ENCODE measurements at regions not wholly inside any gene's neighbourhood (a gene's known extent, or its start where the extent isn't known, plus 50 kb on each side); places are given as distances from the start of the nearest gene placed in this dataset.

DNA sequence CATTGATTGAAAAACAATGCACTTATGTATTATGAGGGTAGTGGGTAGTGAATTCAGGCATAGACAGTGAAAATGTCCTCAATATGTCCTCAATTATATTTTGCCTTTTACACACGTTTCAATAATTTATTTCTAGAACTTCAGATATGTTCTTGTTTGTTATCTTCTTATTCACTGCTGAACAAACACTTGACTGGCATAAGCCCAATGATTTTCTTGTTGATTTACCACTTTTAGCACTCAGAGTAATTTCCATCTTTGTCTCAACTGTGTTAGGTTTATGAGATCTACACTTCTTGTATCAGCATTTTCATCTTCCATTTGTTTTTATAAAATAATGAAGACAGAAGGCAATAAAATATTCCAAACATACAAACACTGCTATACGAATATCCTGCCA lies 61.8 kb upstream of the DCC start:
- TF ChIP-seq, protein P1, sequence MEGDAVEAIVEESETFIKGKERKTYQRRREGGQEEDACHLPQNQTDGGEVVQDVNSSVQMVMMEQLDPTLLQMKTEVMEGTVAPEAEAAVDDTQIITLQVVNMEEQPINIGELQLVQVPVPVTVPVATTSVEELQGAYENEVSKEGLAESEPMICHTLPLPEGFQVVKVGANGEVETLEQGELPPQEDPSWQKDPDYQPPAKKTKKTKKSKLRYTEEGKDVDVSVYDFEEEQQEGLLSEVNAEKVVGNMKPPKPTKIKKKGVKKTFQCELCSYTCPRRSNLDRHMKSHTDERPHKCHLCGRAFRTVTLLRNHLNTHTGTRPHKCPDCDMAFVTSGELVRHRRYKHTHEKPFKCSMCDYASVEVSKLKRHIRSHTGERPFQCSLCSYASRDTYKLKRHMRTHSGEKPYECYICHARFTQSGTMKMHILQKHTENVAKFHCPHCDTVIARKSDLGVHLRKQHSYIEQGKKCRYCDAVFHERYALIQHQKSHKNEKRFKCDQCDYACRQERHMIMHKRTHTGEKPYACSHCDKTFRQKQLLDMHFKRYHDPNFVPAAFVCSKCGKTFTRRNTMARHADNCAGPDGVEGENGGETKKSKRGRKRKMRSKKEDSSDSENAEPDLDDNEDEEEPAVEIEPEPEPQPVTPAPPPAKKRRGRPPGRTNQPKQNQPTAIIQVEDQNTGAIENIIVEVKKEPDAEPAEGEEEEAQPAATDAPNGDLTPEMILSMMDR (IDR thresholded peaks at IDR 0.05), result no peak
- TF ChIP-seq POLR2A (IDR thresholded peaks at IDR 0.05), result no peak

Data from ovary (tissue), 3 donors.